Glutamatergic neuron (in vitro differentiated cells): ENCODE measurements at regions not wholly inside any gene's neighbourhood (a gene's known extent, or its start where the extent isn't known, plus 50 kb on each side); places are given as distances from the start of the nearest gene placed in this dataset.

Source experiments
- DNase-seq: peaks from one replicate; pipeline ENCODE4 v3.0.0; 2022
- H3K27ac Mint-ChIP-seq: one replicate; pipeline ENCODE4 v1.8.0; 2020; ENCODE audit warnings: mild to moderate bottlenecking, mixed read lengths, inconsistent platforms; ENCODE audit not compliant: unreplicated experiment
- H3K27me3 Mint-ChIP-seq: one replicate; pipeline ENCODE4 v1.8.0; 2020; ENCODE audit warnings: mild to moderate bottlenecking, moderate library complexity, mixed read lengths, inconsistent platforms; ENCODE audit not compliant: unreplicated experiment
- H3K36me3 Mint-ChIP-seq: one replicate; pipeline ENCODE4 v1.8.0; 2020; ENCODE audit warnings: mild to moderate bottlenecking, mixed read lengths, inconsistent platforms; ENCODE audit not compliant: unreplicated experiment
- H3K4me1 Mint-ChIP-seq: one replicate; pipeline ENCODE4 v1.8.0; 2020; ENCODE audit warnings: mild to moderate bottlenecking, low read depth, mixed read lengths, inconsistent platforms; ENCODE audit not compliant: unreplicated experiment
- H3K4me3 Mint-ChIP-seq: one replicate; pipeline ENCODE4 v1.8.0; 2020; ENCODE audit warnings: mild to moderate bottlenecking, mixed read lengths, inconsistent platforms; ENCODE audit not compliant: unreplicated experiment
- H3K9me3 Mint-ChIP-seq: one replicate; pipeline ENCODE4 v1.8.0; 2020; ENCODE audit warnings: mild to moderate bottlenecking, moderate library complexity, mixed read lengths, inconsistent platforms; ENCODE audit not compliant: unreplicated experiment
- TF ChIP-seq, protein P1 (sequence below): fragments of 200-600 bp; sonication (generic); IDR thresholded peaks from one replicate; pipeline ENCODE4 v1.5.0; 2021; ENCODE audit not compliant: partially characterized antibody, unreplicated experiment

DNA sequence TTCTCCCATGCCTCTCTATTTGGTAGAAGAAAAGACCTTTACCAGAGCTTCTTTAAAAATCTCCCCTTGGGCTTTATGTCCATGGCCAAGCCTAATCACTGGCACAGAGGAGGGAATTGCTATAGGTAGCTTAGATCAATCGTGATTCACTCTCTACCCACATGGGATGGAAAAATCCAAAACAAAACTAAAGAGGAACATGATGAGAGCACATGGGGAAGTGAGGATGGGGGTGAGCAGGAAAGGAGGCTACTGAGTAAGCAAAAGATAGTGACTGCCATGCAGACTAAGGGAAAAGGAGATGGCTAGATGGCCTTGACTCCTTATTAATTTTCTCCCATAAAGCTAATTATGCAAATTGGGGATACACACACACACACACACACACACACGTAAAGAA lies 201.2 kb downstream of the HS3ST3A1 start:
- H3K9me3 Mint-ChIP-seq: no peaks in the 10 kb centered on the region
- no peak overlapping the region for H3K27ac Mint-ChIP-seq
- peaks cover 5% of the 10 kb centered on the region for H3K4me1 Mint-ChIP-seq
- no peaks in the 10 kb centered on the region for H3K27me3 Mint-ChIP-seq
- H3K36me3 Mint-ChIP-seq: no peaks in the 10 kb centered on the region
- DNase-seq: no peak
- TF ChIP-seq, protein P1, sequence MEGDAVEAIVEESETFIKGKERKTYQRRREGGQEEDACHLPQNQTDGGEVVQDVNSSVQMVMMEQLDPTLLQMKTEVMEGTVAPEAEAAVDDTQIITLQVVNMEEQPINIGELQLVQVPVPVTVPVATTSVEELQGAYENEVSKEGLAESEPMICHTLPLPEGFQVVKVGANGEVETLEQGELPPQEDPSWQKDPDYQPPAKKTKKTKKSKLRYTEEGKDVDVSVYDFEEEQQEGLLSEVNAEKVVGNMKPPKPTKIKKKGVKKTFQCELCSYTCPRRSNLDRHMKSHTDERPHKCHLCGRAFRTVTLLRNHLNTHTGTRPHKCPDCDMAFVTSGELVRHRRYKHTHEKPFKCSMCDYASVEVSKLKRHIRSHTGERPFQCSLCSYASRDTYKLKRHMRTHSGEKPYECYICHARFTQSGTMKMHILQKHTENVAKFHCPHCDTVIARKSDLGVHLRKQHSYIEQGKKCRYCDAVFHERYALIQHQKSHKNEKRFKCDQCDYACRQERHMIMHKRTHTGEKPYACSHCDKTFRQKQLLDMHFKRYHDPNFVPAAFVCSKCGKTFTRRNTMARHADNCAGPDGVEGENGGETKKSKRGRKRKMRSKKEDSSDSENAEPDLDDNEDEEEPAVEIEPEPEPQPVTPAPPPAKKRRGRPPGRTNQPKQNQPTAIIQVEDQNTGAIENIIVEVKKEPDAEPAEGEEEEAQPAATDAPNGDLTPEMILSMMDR: no peak
- no peak overlapping the region for H3K4me3 Mint-ChIP-seq

DNA sequence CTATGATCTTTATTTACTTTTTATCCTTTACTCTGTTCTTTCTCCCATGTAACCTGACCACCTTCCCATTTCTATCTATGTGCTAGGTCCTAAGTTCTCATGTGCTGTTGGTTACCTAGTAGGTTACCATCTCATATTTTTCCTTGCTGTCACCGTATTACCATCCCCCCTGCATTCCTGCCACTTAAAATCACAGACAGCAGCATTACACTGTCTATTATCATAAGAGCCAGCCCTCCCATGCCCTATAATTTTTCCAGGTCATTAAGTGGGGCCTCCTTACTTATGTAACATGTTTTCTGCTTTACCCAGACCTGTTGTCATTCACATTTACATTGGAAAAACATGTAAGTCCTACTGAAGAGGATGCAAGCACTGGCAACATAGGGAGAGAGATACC lies 202.9 kb downstream of the HS3ST3A1 start:
- TF ChIP-seq, protein P1: no peak
- H3K36me3 Mint-ChIP-seq: no peaks in the 10 kb centered on the region
- no peak overlapping the region for H3K27ac Mint-ChIP-seq
- no peak for DNase-seq
- no peaks in the 10 kb centered on the region for H3K27me3 Mint-ChIP-seq
- no peaks in the 10 kb centered on the region for H3K9me3 Mint-ChIP-seq
- peaks cover 2% of the 10 kb centered on the region for H3K4me1 Mint-ChIP-seq
- H3K4me3 Mint-ChIP-seq: no peak overlapping the region

DNA sequence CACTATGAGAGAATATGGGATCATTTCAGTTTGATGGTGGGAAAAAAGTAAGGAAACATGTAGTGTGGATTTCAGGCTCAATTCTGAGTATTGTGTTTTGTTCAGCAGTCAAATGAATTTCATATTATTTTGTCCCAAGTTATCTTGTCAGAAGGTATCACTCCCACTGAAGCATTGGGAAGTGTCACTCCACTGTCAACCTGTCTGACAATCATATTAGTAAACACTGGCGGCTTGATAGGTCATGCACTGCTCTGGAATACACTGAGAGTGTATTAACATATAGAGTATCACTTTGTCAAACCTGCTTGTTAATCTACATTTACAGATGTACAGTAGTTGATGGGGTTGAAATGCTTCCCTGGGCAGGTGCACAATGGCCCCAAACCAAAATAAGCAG lies 203.6 kb downstream of the HS3ST3A1 start:
- no peak overlapping the region for H3K27ac Mint-ChIP-seq
- no peaks in the 10 kb centered on the region for H3K4me1 Mint-ChIP-seq
- no peaks in the 10 kb centered on the region for H3K9me3 Mint-ChIP-seq
- no peaks in the 10 kb centered on the region for H3K27me3 Mint-ChIP-seq
- H3K36me3 Mint-ChIP-seq: no peaks in the 10 kb centered on the region
- TF ChIP-seq, protein P1: no peak
- H3K4me3 Mint-ChIP-seq: no peak overlapping the region
- no peak for DNase-seq

DNA sequence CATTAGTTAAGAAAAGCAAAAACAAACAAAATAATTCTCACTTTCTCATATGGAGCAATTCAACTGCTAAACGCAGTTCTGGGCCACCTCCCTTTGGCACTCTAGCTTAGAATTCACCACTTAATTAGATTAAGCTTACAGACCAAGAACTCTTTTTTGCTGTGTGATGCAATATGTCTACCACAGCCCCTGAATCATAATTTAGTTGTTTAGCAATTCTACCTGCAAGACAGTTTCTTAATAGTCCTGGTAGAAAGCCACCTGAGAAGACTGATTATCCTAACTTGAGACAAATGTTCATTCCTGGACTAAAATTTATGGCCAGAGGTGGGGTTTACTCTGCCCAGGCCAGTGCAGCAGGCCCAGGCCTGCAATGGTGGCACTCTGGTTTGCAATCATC lies 205.9 kb downstream of the HS3ST3A1 start:
- TF ChIP-seq, protein P1: no peak
- no peaks in the 10 kb centered on the region for H3K9me3 Mint-ChIP-seq
- no peaks in the 10 kb centered on the region for H3K36me3 Mint-ChIP-seq
- no peak overlapping the region for H3K4me3 Mint-ChIP-seq
- H3K27ac Mint-ChIP-seq: no peak overlapping the region
- H3K4me1 Mint-ChIP-seq: no peaks in the 10 kb centered on the region
- no peak for DNase-seq
- no peaks in the 10 kb centered on the region for H3K27me3 Mint-ChIP-seq

DNA sequence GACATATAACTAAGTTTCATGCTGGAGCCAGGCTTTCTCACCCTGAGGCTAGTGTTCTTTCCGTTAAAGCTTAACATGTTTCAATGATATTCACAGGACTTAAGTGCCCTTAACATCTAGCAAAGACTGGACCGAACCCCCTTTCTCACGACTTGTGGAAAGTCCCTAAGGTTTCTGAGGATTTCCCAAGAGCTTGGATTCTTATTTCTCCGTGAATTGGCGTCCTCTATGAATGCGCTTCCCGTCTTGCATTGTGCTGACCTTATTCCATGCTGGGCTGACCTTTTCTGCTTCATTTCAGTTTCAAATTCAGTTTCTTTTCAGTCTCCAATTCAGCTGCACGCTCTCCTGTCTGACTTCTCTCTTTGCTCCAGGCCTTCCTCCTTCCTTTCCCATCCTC lies 206.4 kb downstream of the HS3ST3A1 start:
- DNase-seq: no peak
- no peak overlapping the region for H3K27ac Mint-ChIP-seq
- H3K9me3 Mint-ChIP-seq: no peaks in the 10 kb centered on the region

More for the DNA sequence above, 206.4 kb downstream of the HS3ST3A1 start:
- Mint-ChIP-seq H3K4me1 (no peaks in the 10 kb centered on the region), H3K27me3 (no peaks in the 10 kb centered on the region), H3K4me3 (no peak overlapping the region), H3K36me3 (no peaks in the 10 kb centered on the region)
- TF ChIP-seq, protein P1: no peak
